ENCODE measurements at regions not wholly inside any gene's neighbourhood (a gene's known extent, or its start where the extent isn't known, plus 50 kb on each side); places are given as distances from the start of the nearest gene placed in this dataset.
A peak's percentile ranks its signal among the peaks of the same experiment; 100 is the strongest.

DNA sequence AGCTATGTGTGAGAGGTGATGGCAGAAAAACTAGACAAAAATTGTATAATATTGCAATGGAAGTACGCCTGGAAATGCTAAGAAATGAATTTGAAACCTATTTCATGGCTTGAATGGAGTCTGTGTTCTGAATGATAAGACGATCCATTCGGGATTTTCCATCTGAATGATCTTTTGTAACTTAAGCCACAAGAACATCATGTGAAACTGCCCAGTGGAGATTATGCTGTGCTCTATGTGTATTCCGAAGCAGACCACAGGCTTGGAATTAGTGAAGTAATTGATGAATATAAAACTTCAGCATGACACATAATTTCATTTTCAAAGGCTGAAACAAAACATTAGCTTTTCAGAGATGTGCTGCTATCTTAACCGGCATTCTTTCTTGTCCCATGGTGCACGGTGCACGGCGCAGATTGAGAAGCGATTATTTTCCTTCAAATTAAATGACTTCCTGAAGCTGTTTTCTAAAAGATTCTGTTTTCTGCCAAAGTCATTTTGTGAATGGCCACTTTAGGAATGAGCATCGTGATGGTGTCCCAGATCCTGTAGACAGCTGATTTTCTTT lies 652.9 kb downstream of the PLA2G4A start:
- H3K79me2 ChIP-seq (ENCODE audit: control insufficient read depth, insufficient read depth, low read length, poor library complexity) = no peaks in the 10 kb centered on the region
- H2BK5ac ChIP-seq (ENCODE audit: low read depth, low read length, poor library complexity) = no peak overlapping the region
- no peaks in the 10 kb centered on the region for H3K4me1 ChIP-seq (ENCODE audit: control insufficient read depth in 1 of 2, insufficient read depth in 2 of 2, low read length in 2 of 2)
- no peaks in the 10 kb centered on the region for H3K79me1 ChIP-seq (ENCODE audit: low read length)
- no peak overlapping the region for H3K4me2 ChIP-seq (ENCODE audit: low read length)
- H3K23ac ChIP-seq (ENCODE audit: low read length) = no peak overlapping the region
- no peak overlapping the region for H2BK120ac ChIP-seq (ENCODE audit: insufficient read depth, low read length, poor library complexity)
- WGBS (ENCODE audit: extremely low coverage, insufficient coverage, insufficient read length) = no CpG with 5 or more reads among the region's 10 CpGs
- H3K27ac ChIP-seq (ENCODE audit: low read depth, low read length) = no peak overlapping the region
- H3K9ac ChIP-seq (ENCODE audit: low read length) = no peak overlapping the region
- H4K8ac ChIP-seq (ENCODE audit: low read depth, low read length) = no peak overlapping the region
- H3K36me3 ChIP-seq (ENCODE audit: control insufficient read depth in 1 of 2, insufficient read depth in 2 of 2, low read length in 2 of 2) = no peaks in the 10 kb centered on the region
- H4K12ac ChIP-seq (ENCODE audit: low read depth, low read length) = no peak overlapping the region
- H3K27me3 ChIP-seq (ENCODE audit: insufficient read depth, low read length) = no peaks in the 10 kb centered on the region
- H3K4me3 ChIP-seq (ENCODE audit: low read depth, low read length) = no peak overlapping the region
- no peak overlapping the region for H2AK5ac ChIP-seq (ENCODE audit: low read length)
- no peak overlapping the region for H3K18ac ChIP-seq (ENCODE audit: low read length)
- H2AFZ ChIP-seq (ENCODE audit: insufficient read depth, low read length, poor library complexity) = no peak overlapping the region
- no peaks in the 10 kb centered on the region for H3K9me3 ChIP-seq (ENCODE audit: insufficient read depth, low read depth, low read length)
- H3K4ac ChIP-seq (ENCODE audit: low read depth, low read length) = no peak overlapping the region
- H3K14ac ChIP-seq (ENCODE audit: low read length) = no peak overlapping the region
- no peak for DNase-seq
- no peak overlapping the region for H2BK12ac ChIP-seq (ENCODE audit: low read length)
- no peak overlapping the region for H4K91ac ChIP-seq (ENCODE audit: low read depth, low read length)

DNA sequence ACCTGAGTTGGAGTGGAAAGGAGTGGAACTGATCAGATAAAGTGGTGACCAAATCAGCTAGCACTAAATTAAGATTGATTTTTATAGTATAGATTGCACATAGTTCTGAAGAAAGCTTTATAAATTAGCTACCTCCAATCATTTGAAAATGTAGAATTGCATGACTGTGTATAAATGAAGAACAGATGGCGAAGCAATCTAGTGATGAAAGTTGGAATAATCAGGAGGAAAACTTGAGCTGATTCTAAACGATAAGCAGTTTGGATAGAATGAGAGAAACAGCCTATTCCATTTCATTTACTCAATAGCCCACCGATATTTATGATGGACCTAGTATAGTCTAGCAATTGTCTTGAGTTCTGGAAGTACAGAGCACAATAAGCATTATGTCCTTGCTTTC lies 661.5 kb downstream of the PLA2G4A start:
- no peak overlapping the region for H3K4me3 ChIP-seq (ENCODE audit: low read depth, low read length)
- H2AFZ ChIP-seq (ENCODE audit: insufficient read depth, low read length, poor library complexity) = no peak overlapping the region
- H2BK5ac ChIP-seq (ENCODE audit: low read depth, low read length, poor library complexity) = no peak overlapping the region
- H3K18ac ChIP-seq (ENCODE audit: low read length) = no peak overlapping the region
- H3K4me1 ChIP-seq (ENCODE audit: control insufficient read depth in 1 of 2, insufficient read depth in 2 of 2, low read length in 2 of 2) = no peaks in the 10 kb centered on the region
- no peak overlapping the region for H2BK120ac ChIP-seq (ENCODE audit: insufficient read depth, low read length, poor library complexity)
- H4K8ac ChIP-seq (ENCODE audit: low read depth, low read length) = no peak overlapping the region
- no peaks in the 10 kb centered on the region for H3K9me3 ChIP-seq (ENCODE audit: insufficient read depth, low read depth, low read length)
- no peaks in the 10 kb centered on the region for H3K36me3 ChIP-seq (ENCODE audit: control insufficient read depth in 1 of 2, insufficient read depth in 2 of 2, low read length in 2 of 2)
- H3K27me3 ChIP-seq (ENCODE audit: insufficient read depth, low read length) = no peaks in the 10 kb centered on the region
- H3K4me2 ChIP-seq (ENCODE audit: low read length) = no peak overlapping the region
- H3K27ac ChIP-seq (ENCODE audit: low read depth, low read length) = no peak overlapping the region
- no peak overlapping the region for H3K9ac ChIP-seq (ENCODE audit: low read length)
- H4K12ac ChIP-seq (ENCODE audit: low read depth, low read length) = no peak overlapping the region
- no peak for DNase-seq
- H3K14ac ChIP-seq (ENCODE audit: low read length) = no peak overlapping the region
- no peak overlapping the region for H3K4ac ChIP-seq (ENCODE audit: low read depth, low read length)
- no peak overlapping the region for H2AK5ac ChIP-seq (ENCODE audit: low read length)
- H2BK12ac ChIP-seq (ENCODE audit: low read length) = no peak overlapping the region
- H3K79me1 ChIP-seq (ENCODE audit: low read length) = no peaks in the 10 kb centered on the region
- H3K23ac ChIP-seq (ENCODE audit: low read length) = no peak overlapping the region
- H3K79me2 ChIP-seq (ENCODE audit: control insufficient read depth, insufficient read depth, low read length, poor library complexity) = no peaks in the 10 kb centered on the region
- no peak overlapping the region for H4K91ac ChIP-seq (ENCODE audit: low read depth, low read length)
- WGBS (ENCODE audit: extremely low coverage, insufficient coverage, insufficient read length) = no CpG with 5 or more reads among the region's 3 CpGs

DNA sequence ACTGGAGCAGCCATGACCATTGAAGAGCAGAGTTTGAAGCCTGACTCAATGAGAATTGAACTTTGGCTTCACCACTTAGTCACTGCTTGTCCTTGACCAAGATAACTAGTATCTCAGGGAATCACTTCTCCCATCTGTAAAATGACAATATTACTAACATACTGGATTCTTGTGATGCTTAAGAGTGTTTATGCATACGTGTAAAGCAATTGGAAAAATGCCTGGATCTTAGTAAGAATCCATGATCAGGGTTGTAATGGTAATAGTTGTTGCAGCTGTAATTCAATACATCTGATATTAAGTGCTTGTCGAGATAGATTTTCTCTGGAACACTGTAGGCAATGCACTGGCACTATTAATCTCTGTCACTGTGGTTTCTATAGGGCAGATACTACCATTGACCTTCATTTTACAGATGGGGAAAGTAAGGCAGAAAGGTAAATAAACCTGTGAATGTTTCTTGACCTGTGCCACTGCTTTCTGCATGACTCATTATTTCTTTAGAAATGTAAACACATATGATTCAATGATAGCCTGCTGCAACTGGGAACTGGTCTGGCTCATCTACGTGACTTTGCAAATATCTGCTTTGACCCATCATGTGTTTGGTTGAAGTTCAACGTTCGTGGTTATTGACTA lies 662.5 kb downstream of the PLA2G4A start:
- Histone ChIP-seq H3K79me2 (ENCODE audit: control insufficient read depth, insufficient read depth, low read length, poor library complexity) (no peaks in the 10 kb centered on the region), H4K8ac (ENCODE audit: low read depth, low read length) (no peak overlapping the region), H3K4ac (ENCODE audit: low read depth, low read length) (no peak overlapping the region), H2AK5ac (ENCODE audit: low read length) (no peak overlapping the region), H3K14ac (ENCODE audit: low read length) (no peak overlapping the region), H2BK5ac (ENCODE audit: low read depth, low read length, poor library complexity) (no peak overlapping the region), H3K4me2 (ENCODE audit: low read length) (no peak overlapping the region), H4K12ac (ENCODE audit: low read depth, low read length) (no peak overlapping the region), H3K18ac (ENCODE audit: low read length) (no peak overlapping the region), H3K79me1 (ENCODE audit: low read length) (no peaks in the 10 kb centered on the region), H3K4me1 (ENCODE audit: control insufficient read depth in 1 of 2, insufficient read depth in 2 of 2, low read length in 2 of 2) (no peaks in the 10 kb centered on the region), H4K91ac (ENCODE audit: low read depth, low read length) (no peak overlapping the region), H2AFZ (ENCODE audit: insufficient read depth, low read length, poor library complexity) (no peak overlapping the region), H3K27me3 (ENCODE audit: insufficient read depth, low read length) (no peaks in the 10 kb centered on the region), H3K23ac (ENCODE audit: low read length) (no peak overlapping the region), H3K27ac (ENCODE audit: low read depth, low read length) (no peak overlapping the region), H3K4me3 (ENCODE audit: low read depth, low read length) (no peak overlapping the region), H2BK120ac (ENCODE audit: insufficient read depth, low read length, poor library complexity) (no peak overlapping the region), H3K9ac (ENCODE audit: low read length) (no peak overlapping the region), H3K36me3 (ENCODE audit: control insufficient read depth in 1 of 2, insufficient read depth in 2 of 2, low read length in 2 of 2) (no peaks in the 10 kb centered on the region), H3K9me3 (ENCODE audit: insufficient read depth, low read depth, low read length) (no peaks in the 10 kb centered on the region), H2BK12ac (ENCODE audit: low read length) (no peak overlapping the region)
- DNase-seq = peak; percentile 56 to 83
- WGBS (ENCODE audit: extremely low coverage, insufficient coverage, insufficient read length) = no CpG with 5 or more reads among the region's 5 CpGs

DNA sequence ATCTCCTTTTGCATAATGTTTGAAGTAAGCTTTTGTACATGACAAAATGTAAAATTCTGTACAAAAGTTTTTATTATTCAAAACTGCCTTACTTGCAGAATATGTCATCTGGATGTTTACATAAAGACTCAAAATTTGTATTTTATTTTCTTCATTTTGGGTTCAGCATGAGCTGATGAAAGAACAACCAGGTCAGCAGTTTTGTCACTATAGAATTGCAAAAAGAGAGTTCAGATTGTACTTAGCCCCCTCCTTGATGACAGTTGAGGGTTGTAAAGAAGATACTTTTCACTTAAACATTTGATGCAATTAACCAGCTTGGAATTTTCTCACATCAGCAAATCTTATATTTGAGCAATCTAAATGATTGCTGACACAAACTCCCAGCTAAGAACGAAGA lies 669.3 kb downstream of the PLA2G4A start:
- no peak overlapping the region for H3K4ac ChIP-seq (ENCODE audit: low read depth, low read length)
- H3K9me3 ChIP-seq (ENCODE audit: insufficient read depth, low read depth, low read length) = no peaks in the 10 kb centered on the region
- H3K27me3 ChIP-seq (ENCODE audit: insufficient read depth, low read length) = no peaks in the 10 kb centered on the region
- H2BK12ac ChIP-seq (ENCODE audit: low read length) = no peak overlapping the region
- H3K23ac ChIP-seq (ENCODE audit: low read length) = no peak overlapping the region
- H3K36me3 ChIP-seq (ENCODE audit: control insufficient read depth in 1 of 2, insufficient read depth in 2 of 2, low read length in 2 of 2) = no peaks in the 10 kb centered on the region
- H4K8ac ChIP-seq (ENCODE audit: low read depth, low read length) = no peak overlapping the region
- no peaks in the 10 kb centered on the region for H3K79me2 ChIP-seq (ENCODE audit: control insufficient read depth, insufficient read depth, low read length, poor library complexity)
- no peaks in the 10 kb centered on the region for H3K79me1 ChIP-seq (ENCODE audit: low read length)
- DNase-seq = no peak
- H3K18ac ChIP-seq (ENCODE audit: low read length) = no peak overlapping the region
- no peak overlapping the region for H2BK5ac ChIP-seq (ENCODE audit: low read depth, low read length, poor library complexity)
- H3K4me2 ChIP-seq (ENCODE audit: low read length) = no peak overlapping the region
- no peak overlapping the region for H3K9ac ChIP-seq (ENCODE audit: low read length)
- no peak overlapping the region for H4K12ac ChIP-seq (ENCODE audit: low read depth, low read length)
- H3K4me1 ChIP-seq (ENCODE audit: control insufficient read depth in 1 of 2, insufficient read depth in 2 of 2, low read length in 2 of 2) = no peaks in the 10 kb centered on the region
- no peak overlapping the region for H2AK5ac ChIP-seq (ENCODE audit: low read length)
- no CpG with 5 or more reads among the region's 1 CpG for WGBS (ENCODE audit: extremely low coverage, insufficient coverage, insufficient read length)
- no peak overlapping the region for H3K27ac ChIP-seq (ENCODE audit: low read depth, low read length)
- no peak overlapping the region for H3K4me3 ChIP-seq (ENCODE audit: low read depth, low read length)
- H2AFZ ChIP-seq (ENCODE audit: insufficient read depth, low read length, poor library complexity) = no peak overlapping the region
- no peak overlapping the region for H2BK120ac ChIP-seq (ENCODE audit: insufficient read depth, low read length, poor library complexity)
- H4K91ac ChIP-seq (ENCODE audit: low read depth, low read length) = no peak overlapping the region
- no peak overlapping the region for H3K14ac ChIP-seq (ENCODE audit: low read length)

Measured in trophoblast cell (in vitro differentiated cells and primary cell).